ENCODE measurements at regions not wholly inside any gene's neighbourhood (a gene's known extent, or its start where the extent isn't known, plus 50 kb on each side); places are given as distances from the start of the nearest gene placed in this dataset.

- DNase-seq (ENCODE audit: low spot score) = no peak
- Mint-ChIP-seq H3K36me3 (ENCODE audit: low read depth) (no peaks in the 10 kb centered on the region), H3K9me3 (ENCODE audit: low read depth) (peaks cover 6% of the 10 kb centered on the region), H3K4me3 (ENCODE audit: unreplicated experiment) (no peak overlapping the region), H3K27me3 (ENCODE audit: low read depth) (no peaks in the 10 kb centered on the region), H3K27ac (ENCODE audit: unreplicated experiment) (no peak overlapping the region), H3K4me1 (ENCODE audit: low read depth) (no peaks in the 10 kb centered on the region)
- no peak for TF ChIP-seq CTCF (IDR thresholded peaks at IDR 0.05)
Observed at GRCh38 chr15:31842532-31843195, 187.7 kb upstream of the CHRNA7 start.

DNA sequence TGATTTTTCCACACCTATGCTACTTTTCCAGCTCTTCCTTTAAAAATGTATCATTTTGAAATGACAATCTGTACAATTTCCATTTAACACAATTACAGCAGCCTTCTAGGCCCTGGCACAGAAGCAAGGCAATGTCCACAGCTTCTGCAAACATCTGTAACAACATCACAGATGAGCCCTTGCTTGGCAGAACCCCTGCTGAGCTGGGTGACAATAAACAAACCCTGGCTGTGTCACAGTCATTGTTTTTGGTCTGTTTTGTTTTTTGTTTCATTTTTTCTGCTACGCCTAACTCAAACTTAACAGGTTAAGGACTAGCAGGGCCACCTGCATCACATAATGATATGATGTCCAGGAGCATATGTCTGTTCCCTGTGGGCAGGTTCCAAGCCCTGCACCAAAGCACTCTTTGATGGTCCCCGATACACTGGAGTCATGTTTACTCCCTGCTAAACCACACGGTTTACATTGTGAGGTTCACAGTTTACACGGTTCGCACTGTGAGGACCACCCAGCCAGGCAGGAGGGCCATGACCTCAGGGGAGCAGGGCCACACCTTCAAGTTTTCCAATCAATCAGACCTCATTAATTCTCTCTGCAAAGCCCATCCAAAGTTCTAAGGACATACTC is 186.8 kb upstream of the CHRNA7 start:
- no peaks in the 10 kb centered on the region for H3K4me1 Mint-ChIP-seq (ENCODE audit: low read depth)
- H3K27ac Mint-ChIP-seq (ENCODE audit: unreplicated experiment) = no peak overlapping the region
- DNase-seq (ENCODE audit: low spot score) = no peak

GRCh38 chr15:31845791-31846190 is 184.5 kb upstream of the CHRNA7 start:
- Mint-ChIP-seq H3K27me3 (ENCODE audit: low read depth) (no peaks in the 10 kb centered on the region), H3K4me3 (ENCODE audit: unreplicated experiment) (no peak overlapping the region), H3K4me1 (ENCODE audit: low read depth) (no peaks in the 10 kb centered on the region), H3K27ac (ENCODE audit: unreplicated experiment) (no peak overlapping the region), H3K9me3 (ENCODE audit: low read depth) (peaks cover 15% of the 10 kb centered on the region), H3K36me3 (ENCODE audit: low read depth) (no peaks in the 10 kb centered on the region)
- no peak for DNase-seq (ENCODE audit: low spot score)
- TF ChIP-seq CTCF (IDR thresholded peaks at IDR 0.05) = no peak

More for the DNA sequence above, 186.8 kb upstream of the CHRNA7 start:
- Mint-ChIP-seq H3K9me3 (ENCODE audit: low read depth) (peaks cover 7% of the 10 kb centered on the region), H3K36me3 (ENCODE audit: low read depth) (no peaks in the 10 kb centered on the region), H3K27me3 (ENCODE audit: low read depth) (no peaks in the 10 kb centered on the region), H3K4me3 (ENCODE audit: unreplicated experiment) (no peak overlapping the region)
- no peak for TF ChIP-seq CTCF (IDR thresholded peaks at IDR 0.05)

DNA sequence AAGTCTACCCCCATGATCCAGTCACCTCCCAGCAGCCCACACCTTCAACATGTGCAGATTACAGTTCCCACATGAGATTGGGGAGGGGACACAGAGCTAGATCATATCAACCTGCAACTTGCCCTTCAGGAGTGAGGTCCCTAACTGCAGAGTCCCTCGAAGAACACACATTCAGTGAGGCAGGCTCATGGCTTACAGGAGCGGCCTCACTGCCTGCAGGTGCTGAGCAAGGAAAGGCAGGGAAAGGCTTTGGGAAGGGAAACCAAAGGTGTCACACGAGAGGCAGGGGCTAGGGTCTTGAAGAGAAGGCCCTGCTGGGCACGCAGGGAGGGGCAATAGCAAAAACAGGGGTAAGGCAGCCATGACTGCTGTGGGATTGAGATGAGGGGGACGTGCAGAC is 182.4 kb upstream of the CHRNA7 start:
- no peak for TF ChIP-seq CTCF (IDR thresholded peaks at IDR 0.05)
- H3K27me3 Mint-ChIP-seq (ENCODE audit: low read depth) = no peaks in the 10 kb centered on the region
- no peak for DNase-seq (ENCODE audit: low spot score)
- no peaks in the 10 kb centered on the region for H3K4me1 Mint-ChIP-seq (ENCODE audit: low read depth)
- H3K9me3 Mint-ChIP-seq (ENCODE audit: low read depth) = peaks cover 21% of the 10 kb centered on the region
- no peaks in the 10 kb centered on the region for H3K36me3 Mint-ChIP-seq (ENCODE audit: low read depth)
- no peak overlapping the region for H3K27ac Mint-ChIP-seq (ENCODE audit: unreplicated experiment)
- no peak overlapping the region for H3K4me3 Mint-ChIP-seq (ENCODE audit: unreplicated experiment)

DNA sequence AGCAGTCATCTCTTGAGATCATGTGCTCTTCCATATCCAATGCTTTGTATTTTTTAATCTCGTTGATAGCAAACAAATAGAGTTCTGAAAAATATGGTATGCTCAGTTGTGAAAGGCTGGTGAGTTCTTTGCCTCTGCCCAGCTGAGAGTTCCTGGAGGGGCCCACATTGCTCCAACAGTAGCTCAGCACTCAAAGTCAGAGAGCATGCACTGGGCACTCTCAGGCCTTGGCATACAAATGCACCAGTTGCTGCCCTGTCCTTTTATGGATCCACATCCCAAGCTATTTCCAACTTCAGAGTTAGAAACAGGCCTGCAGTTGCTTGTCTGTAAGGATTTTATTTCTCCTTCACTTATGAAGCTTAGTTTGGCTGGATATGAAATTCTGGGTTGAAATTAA is 181.7 kb upstream of the CHRNA7 start:
- H3K27ac Mint-ChIP-seq (ENCODE audit: unreplicated experiment) = no peak overlapping the region
- peaks cover 21% of the 10 kb centered on the region for H3K9me3 Mint-ChIP-seq (ENCODE audit: low read depth)
- H3K4me3 Mint-ChIP-seq (ENCODE audit: unreplicated experiment) = no peak overlapping the region
- H3K36me3 Mint-ChIP-seq (ENCODE audit: low read depth) = no peaks in the 10 kb centered on the region
- no peaks in the 10 kb centered on the region for H3K4me1 Mint-ChIP-seq (ENCODE audit: low read depth)
- TF ChIP-seq CTCF (IDR thresholded peaks at IDR 0.05) = no peak
- no peaks in the 10 kb centered on the region for H3K27me3 Mint-ChIP-seq (ENCODE audit: low read depth)
- no peak for DNase-seq (ENCODE audit: low spot score)
